PC-3 (cell line): ENCODE measurements at regions not wholly inside any gene's neighbourhood (a gene's known extent, or its start where the extent isn't known, plus 50 kb on each side); places are given as distances from the start of the nearest gene placed in this dataset.

Experiments used
- ATAC-seq: fragments of 200-7000 bp; cut with Tn5 transposase; 2 replicates; pipeline ENCODE4 v1.9.1; 2020; ENCODE audit warnings: mild to moderate bottlenecking, moderate library complexity
- BruUV-seq: library from RNA; stranded (reverse); fragments of 400-500 nt; replicated peaks from 2 replicates; lab custom pipeline; 2021; lab: Mats Ljungman, UMichigan
- CTCF ChIA-PET: fragments of 300-600 bp; sonication (Branson Sonifier 250); formaldehyde crosslinking; loops from one replicate; lab custom pipeline; 2022; ENCODE audit warnings: antibody characterized with exemption; lab: Charles Lee
- POLR2A ChIA-PET: fragments of 300-600 bp; sonication (Branson Sonifier 250); formaldehyde crosslinking; loops from one replicate; lab custom pipeline; 2022; ENCODE audit warnings: antibody characterized with exemption; ENCODE audit not compliant: unreplicated experiment; lab: Charles Lee
- DNase-seq: peaks from one replicate; pipeline ENCODE4 v3.0.0-alpha.2; 2015
- H2AFZ ChIP-seq: fragments of 300-600 bp; sonication (generic); 2 replicates; pipeline ENCODE4 v1.6.0; 2016; ENCODE audit warnings: antibody characterized with exemption, low read length
- H3F3A ChIP-seq: fragments of 300-600 bp; sonication (generic); one replicate; pipeline ENCODE4 v1.6.0; 2017; ENCODE audit warnings: antibody characterized with exemption, low read length, control low read depth, mild to moderate bottlenecking; ENCODE audit not compliant: unreplicated experiment
- H3K27ac ChIP-seq: fragments of 300-600 bp; sonication (generic); 2 replicates; pipeline ENCODE4 v1.5.1; 2016; ENCODE audit warnings: mild to moderate bottlenecking, low read length
- H3K27me3 ChIP-seq: fragments of 300-600 bp; sonication (generic); 2 replicates; pipeline ENCODE4 v1.6.1; 2016; ENCODE audit warnings: low read length, mixed read lengths
- H3K36me3 ChIP-seq: fragments of 300-600 bp; sonication (generic); 2 replicates; pipeline ENCODE4 v1.6.1; 2016; ENCODE audit warnings: low read depth, mixed run types, low read length, mixed read lengths
- H3K4me1 ChIP-seq: fragments of 300-600 bp; sonication (generic); 2 replicates; pipeline ENCODE4 v1.5.1; 2016; ENCODE audit warnings: low read length; ENCODE audit not compliant: insufficient read depth
- H3K4me2 ChIP-seq: fragments of 300-600 bp; sonication (generic); 2 replicates; pipeline ENCODE4 v1.6.0; 2016; ENCODE audit warnings: low read length
- H3K4me3 ChIP-seq: fragments of 300-600 bp; sonication (generic); 2 replicates; pipeline ENCODE4 v1.5.1; 2016; ENCODE audit warnings: mild to moderate bottlenecking, low read length, mixed read lengths
- H3K79me2 ChIP-seq: fragments of 300-600 bp; sonication (generic); 2 replicates; pipeline ENCODE4 v1.6.1; 2017; ENCODE audit warnings: low read length, mixed read lengths
- H3K9ac ChIP-seq: fragments of 300-600 bp; sonication (generic); 2 replicates; pipeline ENCODE4 v1.6.0; 2016; ENCODE audit warnings: mild to moderate bottlenecking, low read length
- H3K9me2 ChIP-seq: fragments of 300-600 bp; sonication (generic); replicated peaks from 2 replicates; pipeline ENCODE4 v1.6.1; 2016; ENCODE audit warnings: mixed run types, low read length, mixed read lengths
- H3K9me3 ChIP-seq: fragments of 300-600 bp; sonication (generic); 2 replicates; pipeline ENCODE4 v1.6.1; 2016; ENCODE audit warnings: low read length, mixed read lengths
- H4K20me1 ChIP-seq: fragments of 300-600 bp; sonication (generic); 2 replicates; pipeline ENCODE4 v1.6.1; 2016; ENCODE audit warnings: low read length, mixed read lengths
- CTCF ChIP-seq: fragments of 300-600 bp; sonication (generic); conservative IDR thresholded peaks from 2 replicates; pipeline ENCODE4 v1.5.1; 2017; ENCODE audit warnings: antibody characterized with exemption, low read depth, mild to moderate bottlenecking, low read length
- EZH2 ChIP-seq: fragments of 300-600 bp; sonication (generic); IDR thresholded peaks from one replicate; pipeline ENCODE4 v1.6.1; 2017; ENCODE audit warnings: antibody characterized with exemption, mild to moderate bottlenecking, low read length; ENCODE audit not compliant: unreplicated experiment
- EZH2phosphoT487 ChIP-seq: fragments of 300-600 bp; sonication (generic); IDR thresholded peaks from 2 replicates; pipeline ENCODE4 v1.6.1; 2018; ENCODE audit warnings: mild to moderate bottlenecking, antibody characterized with exemption, low read length, borderline replicate concordance
- intact Hi-C: fragments of 100-400 bp; cut with micrococcal nuclease; formaldehyde crosslinking; loops from 2 replicates; pipeline ENCODE4 v1.9.0; 2023

GRCh38 chr2:196226707-196227065 is 55.3 kb upstream of the STK17B start:
- no peak overlapping the region for H2AFZ ChIP-seq
- ChIA-PET POLR2A (no interaction called here), CTCF (no interaction called here)
- H3K9me3 ChIP-seq, result no peaks in the 10 kb centered on the region
- H3F3A ChIP-seq, result no peaks in the 10 kb centered on the region
- intact Hi-C loops, result no loop called here
- H3K4me2 ChIP-seq, result no peak overlapping the region
- TF ChIP-seq CTCF (no peak), EZH2 (no peak), EZH2phosphoT487 (no peak)
- no peaks in the 10 kb centered on the region for H4K20me1 ChIP-seq
- no peaks in the 10 kb centered on the region for H3K27me3 ChIP-seq
- H3K79me2 ChIP-seq, result no peaks in the 10 kb centered on the region
- no peaks in the 10 kb centered on the region for H3K9me2 ChIP-seq
- H3K27ac ChIP-seq, result no peak overlapping the region
- peaks cover 12% of the 10 kb centered on the region for H3K4me1 ChIP-seq
- no peaks in the 10 kb centered on the region for H3K36me3 ChIP-seq
- BruUV-seq, result no TSS peak
- H3K4me3 ChIP-seq, result no peak overlapping the region
- no peak overlapping the region for H3K9ac ChIP-seq
- ATAC-seq (no peak), DNase-seq (no peak)

DNA sequence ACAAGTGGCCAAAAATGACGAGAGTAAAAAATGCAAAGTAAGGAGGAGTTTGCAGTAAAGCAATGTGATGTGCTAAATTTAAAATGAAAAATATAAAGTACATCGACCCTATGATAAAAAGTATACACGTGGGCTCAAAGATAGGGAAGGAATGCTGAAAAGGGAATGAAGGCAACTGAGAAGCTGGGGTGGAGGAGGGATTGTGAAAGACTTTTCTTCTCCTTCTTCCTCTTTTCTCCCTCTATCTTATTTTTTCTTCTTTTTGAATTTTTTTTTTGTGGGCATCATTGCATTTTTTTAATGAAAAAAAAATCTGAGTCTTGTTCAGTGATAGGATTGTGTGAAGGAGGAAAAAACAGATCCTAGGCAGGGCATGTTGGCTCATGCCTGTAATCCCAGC is 57.6 kb upstream of the STK17B start:
- no peak for ATAC-seq
- no peak overlapping the region for H3K4me2 ChIP-seq
- no peaks in the 10 kb centered on the region for H3K9me2 ChIP-seq
- ChIA-PET CTCF (no interaction called here), POLR2A (no interaction called here)
- H3K9ac ChIP-seq, result no peak overlapping the region
- H3K27me3 ChIP-seq, result no peaks in the 10 kb centered on the region
- intact Hi-C loops, result no loop called here
- no peak for DNase-seq
- H3K4me3 ChIP-seq, result no peak overlapping the region
- no peaks in the 10 kb centered on the region for H4K20me1 ChIP-seq
- no peaks in the 10 kb centered on the region for H3K36me3 ChIP-seq
- no TSS peak for BruUV-seq
- H3K27ac ChIP-seq, result no peak overlapping the region
- peaks cover 6% of the 10 kb centered on the region for H3F3A ChIP-seq
- H3K9me3 ChIP-seq, result no peaks in the 10 kb centered on the region
- TF ChIP-seq CTCF (no peak), EZH2phosphoT487 (no peak), EZH2 (no peak)
- no peaks in the 10 kb centered on the region for H3K79me2 ChIP-seq
- H3K4me1 ChIP-seq, result peaks cover 33% of the 10 kb centered on the region
- H2AFZ ChIP-seq, result no peak overlapping the region

DNA sequence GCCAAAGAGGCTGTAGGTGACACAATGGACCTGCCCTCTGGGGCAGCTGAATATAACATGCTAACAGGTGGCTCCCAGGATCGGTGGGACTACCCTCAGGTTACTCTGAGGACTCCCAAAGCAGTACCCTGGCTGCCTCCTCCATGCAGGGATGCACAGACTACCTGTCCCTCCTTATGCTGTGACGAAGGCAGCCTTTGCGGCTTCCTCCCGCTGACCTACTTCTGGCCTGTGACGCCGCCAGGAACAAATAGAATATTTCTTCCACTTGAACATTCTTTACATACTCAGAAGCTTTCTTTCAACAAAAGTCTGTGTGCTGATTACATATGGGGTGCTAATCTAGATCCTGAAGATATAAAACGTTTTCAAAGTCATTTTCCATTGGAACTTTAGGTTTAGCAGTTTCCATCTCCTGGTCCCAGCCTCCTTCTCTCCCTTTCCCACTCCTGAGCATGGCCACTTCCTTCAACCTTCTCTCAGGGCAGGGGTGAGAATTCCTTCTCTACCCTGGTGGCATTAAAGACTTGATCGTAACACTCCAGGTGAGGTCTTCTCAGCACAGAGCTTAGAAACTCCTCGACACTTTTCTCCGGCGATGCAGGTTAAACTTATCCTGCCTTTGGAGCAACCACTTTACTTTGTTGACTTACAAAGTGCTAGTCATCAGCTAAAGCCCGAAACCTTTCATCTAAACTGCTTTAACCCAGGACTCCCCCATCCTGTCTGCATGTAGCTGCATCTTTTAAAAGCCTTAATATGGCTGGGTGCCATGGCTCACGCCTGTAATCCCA is 58.9 kb upstream of the STK17B start:
- H4K20me1 ChIP-seq, result no peaks in the 10 kb centered on the region
- BruUV-seq, result no TSS peak
- no peak overlapping the region for H3K27ac ChIP-seq
- ATAC-seq, result no peak
- no peaks in the 10 kb centered on the region for H3K9me2 ChIP-seq
- H3F3A ChIP-seq, result peaks cover 6% of the 10 kb centered on the region
- no peaks in the 10 kb centered on the region for H3K9me3 ChIP-seq
- ChIA-PET CTCF (no interaction called here), POLR2A (interaction anchor here (0.6 kb wide), 1 partner anchor 60 kb away, joined by 9 read pairs; no protein-coding TSS in a partner anchor)
- H3K9ac ChIP-seq, result no peak overlapping the region
- H3K36me3 ChIP-seq, result no peaks in the 10 kb centered on the region
- no peaks in the 10 kb centered on the region for H3K79me2 ChIP-seq
- H3K4me2 ChIP-seq, result no peak overlapping the region
- intact Hi-C loops, result loop anchor here (5.0 kb wide), 1 partner anchor 107 kb away; no protein-coding TSS in a partner anchor
- no peak overlapping the region for H2AFZ ChIP-seq
- H3K4me1 ChIP-seq, result peaks cover 31% of the 10 kb centered on the region
- no peaks in the 10 kb centered on the region for H3K27me3 ChIP-seq
- no peak overlapping the region for H3K4me3 ChIP-seq
- TF ChIP-seq EZH2phosphoT487 (no peak), EZH2 (no peak), CTCF (no peak)
- no peak for DNase-seq
